SU-DHL-6 (cell line): ENCODE measurements at regions not wholly inside any gene's neighbourhood (a gene's known extent, or its start where the extent isn't known, plus 50 kb on each side); places are given as distances from the start of the nearest gene placed in this dataset.

Source experiments
- H2AFZ ChIP-seq: fragments of 200-600 bp; sonication (generic); 2 replicates; pipeline ENCODE4 v1.6.1; 2014; ENCODE audit warnings: low read depth, mild to moderate bottlenecking, moderate library complexity, mixed read lengths, antibody characterized with exemption, low read length; ENCODE audit not compliant: severe bottlenecking
- H3F3A ChIP-seq: fragments of 200-600 bp; shearing (Covaris generic); 2 replicates; pipeline ENCODE4 v1.6.0; 2016; ENCODE audit warnings: antibody characterized with exemption, mild to moderate bottlenecking; ENCODE audit not compliant: insufficient read depth
- H3K27ac ChIP-seq: fragments of 200-600 bp; sonication (generic); 2 replicates; pipeline ENCODE4 v1.5.1; 2016; ENCODE audit warnings: low read depth, mild to moderate bottlenecking, low read length, moderate library complexity, mixed read lengths
- H3K27me3 ChIP-seq: fragments of 200-600 bp; sonication (generic), shearing (Covaris generic); 2 replicates; pipeline ENCODE4 v1.6.0; 2014; ENCODE audit warnings: mild to moderate bottlenecking, low read length
- H3K36me3 ChIP-seq: fragments of 200-600 bp; sonication (generic); 2 replicates; pipeline ENCODE4 v1.6.1; 2014; ENCODE audit warnings: mild to moderate bottlenecking, low read length, mixed read lengths
- H3K4me2 ChIP-seq: fragments of 300-600, 200-600 bp; shearing (Covaris generic), sonication (generic); 2 replicates; pipeline ENCODE4 v1.6.0; 2014; ENCODE audit warnings: low read length, low read depth, mild to moderate bottlenecking; ENCODE audit not compliant: poor library complexity, severe bottlenecking
- H3K4me3 ChIP-seq: fragments of 200-600 bp; sonication (generic); 2 replicates; pipeline ENCODE4 v1.5.1; 2014; ENCODE audit warnings: antibody characterized with exemption, low read length, mild to moderate bottlenecking, mixed read lengths; ENCODE audit not compliant: insufficient read depth, poor library complexity, severe bottlenecking
- H3K79me2 ChIP-seq: fragments of 200-600 bp; sonication (generic); 2 replicates; pipeline ENCODE4 v1.6.1; 2014; ENCODE audit warnings: mild to moderate bottlenecking, low read length, moderate library complexity; ENCODE audit not compliant: insufficient read depth
- H3K9ac ChIP-seq: fragments of 200-600 bp; sonication (generic); 2 replicates; pipeline ENCODE4 v1.7.0; 2014; ENCODE audit warnings: mild to moderate bottlenecking, low read length
- H3K9me2 ChIP-seq: fragments of 200-600 bp; sonication (generic); replicated peaks from 2 replicates; pipeline ENCODE4 v1.6.1; 2014; ENCODE audit warnings: low read length; ENCODE audit not compliant: insufficient read depth
- H3K9me3 ChIP-seq: fragments of 200-600 bp; sonication (generic); 2 replicates; pipeline ENCODE4 v1.6.1; 2014; ENCODE audit warnings: low read length, mixed read lengths; ENCODE audit not compliant: insufficient read depth
- H4K20me1 ChIP-seq: fragments of 200-600 bp; sonication (generic); 2 replicates; pipeline ENCODE4 v1.6.1; 2014; ENCODE audit warnings: low read depth, mild to moderate bottlenecking, antibody characterized with exemption, low read length, moderate library complexity, mixed read lengths
- EZH2phosphoT487 ChIP-seq: fragments of 200-600 bp; sonication (generic), shearing (Covaris generic); conservative IDR thresholded peaks from 2 replicates; pipeline ENCODE4 v1.6.1; 2018; ENCODE audit warnings: mild to moderate bottlenecking, antibody characterized with exemption, low read length, moderate library complexity, mixed read lengths
- TF ChIP-seq, protein P1 (sequence below): fragments of 200-600 bp; sonication (generic); IDR thresholded peaks from one replicate; pipeline ENCODE4 v1.5.1; 2017; ENCODE audit warnings: antibody characterized with exemption, mild to moderate bottlenecking, low read length, moderate library complexity; ENCODE audit not compliant: insufficient read depth, poor library complexity, severe bottlenecking

- Histone ChIP-seq H3K27me3 (no peaks in the 10 kb centered on the region; the same call in 1 of the 2 replicates), H3K4me3 (no peak overlapping the region), H4K20me1 (no peaks in the 10 kb centered on the region), H2AFZ (no peak overlapping the region), H3K36me3 (no peaks in the 10 kb centered on the region), H3K27ac (no peak overlapping the region), H3K9me2 (no peaks in the 10 kb centered on the region), H3K79me2 (no peaks in the 10 kb centered on the region), H3K9ac (no peak overlapping the region), H3K9me3 (no peaks in the 10 kb centered on the region), H3F3A (no peaks in the 10 kb centered on the region), H3K4me2 (no peak overlapping the region)
- TF ChIP-seq, protein P1, sequence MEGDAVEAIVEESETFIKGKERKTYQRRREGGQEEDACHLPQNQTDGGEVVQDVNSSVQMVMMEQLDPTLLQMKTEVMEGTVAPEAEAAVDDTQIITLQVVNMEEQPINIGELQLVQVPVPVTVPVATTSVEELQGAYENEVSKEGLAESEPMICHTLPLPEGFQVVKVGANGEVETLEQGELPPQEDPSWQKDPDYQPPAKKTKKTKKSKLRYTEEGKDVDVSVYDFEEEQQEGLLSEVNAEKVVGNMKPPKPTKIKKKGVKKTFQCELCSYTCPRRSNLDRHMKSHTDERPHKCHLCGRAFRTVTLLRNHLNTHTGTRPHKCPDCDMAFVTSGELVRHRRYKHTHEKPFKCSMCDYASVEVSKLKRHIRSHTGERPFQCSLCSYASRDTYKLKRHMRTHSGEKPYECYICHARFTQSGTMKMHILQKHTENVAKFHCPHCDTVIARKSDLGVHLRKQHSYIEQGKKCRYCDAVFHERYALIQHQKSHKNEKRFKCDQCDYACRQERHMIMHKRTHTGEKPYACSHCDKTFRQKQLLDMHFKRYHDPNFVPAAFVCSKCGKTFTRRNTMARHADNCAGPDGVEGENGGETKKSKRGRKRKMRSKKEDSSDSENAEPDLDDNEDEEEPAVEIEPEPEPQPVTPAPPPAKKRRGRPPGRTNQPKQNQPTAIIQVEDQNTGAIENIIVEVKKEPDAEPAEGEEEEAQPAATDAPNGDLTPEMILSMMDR = no peak
- no peak for TF ChIP-seq EZH2phosphoT487
Observed at GRCh38 chr16:17657045-17657444, 186.3 kb upstream of the XYLT1 start.

DNA sequence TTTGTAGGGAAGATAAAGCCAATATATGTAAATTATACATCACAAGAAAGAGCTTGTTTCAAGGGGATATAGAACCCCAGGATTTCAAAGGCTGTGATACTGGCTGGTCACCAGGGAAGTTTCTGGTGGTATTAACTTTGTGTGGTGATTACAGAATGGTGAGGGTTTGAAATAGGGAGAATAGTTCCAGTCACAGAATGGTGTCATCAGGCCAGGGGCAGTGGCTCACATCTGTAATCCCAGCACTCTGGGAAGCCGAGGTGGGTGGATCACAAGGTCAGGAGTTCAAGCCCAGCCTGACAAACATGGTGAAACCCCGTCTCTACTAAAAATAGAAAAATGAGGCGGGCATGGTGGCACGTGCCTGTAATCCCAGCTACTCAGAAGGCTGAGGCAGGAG lies 183.8 kb upstream of the XYLT1 start:
- TF ChIP-seq EZH2phosphoT487 = no peak
- TF ChIP-seq, protein P1 = no peak
- Histone ChIP-seq H3K4me2 (no peak overlapping the region), H3K36me3 (no peaks in the 10 kb centered on the region), H2AFZ (no peak overlapping the region), H3K27me3 (no peaks in the 10 kb centered on the region; the same call in 1 of the 2 replicates), H3K27ac (no peak overlapping the region), H3K9me3 (no peaks in the 10 kb centered on the region), H3K79me2 (no peaks in the 10 kb centered on the region), H3K9me2 (no peaks in the 10 kb centered on the region), H3K4me3 (no peak overlapping the region), H4K20me1 (no peaks in the 10 kb centered on the region), H3F3A (no peaks in the 10 kb centered on the region), H3K9ac (no peak overlapping the region)

DNA sequence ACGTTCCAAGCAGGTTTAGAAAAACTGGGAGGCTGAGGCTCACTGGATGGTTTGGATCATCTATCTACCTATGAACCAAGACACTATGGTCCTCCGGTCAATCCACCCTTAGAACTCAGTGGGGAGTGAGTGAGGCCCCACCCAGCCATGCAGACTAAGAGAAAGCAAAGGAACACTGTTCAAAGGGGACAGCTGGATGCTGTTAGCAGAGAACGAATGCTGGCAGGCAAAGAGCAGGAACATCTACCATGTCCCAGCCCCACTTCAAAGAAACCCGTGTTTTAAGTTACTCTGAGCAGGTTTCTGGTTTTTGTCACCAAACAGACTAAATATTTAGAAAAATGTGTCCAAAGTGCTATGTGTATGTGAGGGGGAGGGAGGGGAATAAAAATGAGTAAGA lies 183.4 kb upstream of the XYLT1 start:
- no peaks in the 10 kb centered on the region for H3K9me2 ChIP-seq
- no peaks in the 10 kb centered on the region; the same call in 1 of the 2 replicates for H3K27me3 ChIP-seq
- no peaks in the 10 kb centered on the region for H3K9me3 ChIP-seq
- H3K4me2 ChIP-seq = no peak overlapping the region
- no peaks in the 10 kb centered on the region for H3K36me3 ChIP-seq
- H2AFZ ChIP-seq = no peak overlapping the region
- no peaks in the 10 kb centered on the region for H4K20me1 ChIP-seq
- H3F3A ChIP-seq = no peaks in the 10 kb centered on the region
- no peak overlapping the region for H3K27ac ChIP-seq
- TF ChIP-seq EZH2phosphoT487 = no peak
- TF ChIP-seq, protein P1 = no peak
- H3K79me2 ChIP-seq = no peaks in the 10 kb centered on the region
- no peak overlapping the region for H3K4me3 ChIP-seq
- H3K9ac ChIP-seq = no peak overlapping the region
